ENCODE measurements at regions not wholly inside any gene's neighbourhood (a gene's known extent, or its start where the extent isn't known, plus 50 kb on each side); places are given as distances from the start of the nearest gene placed in this dataset.

DNA sequence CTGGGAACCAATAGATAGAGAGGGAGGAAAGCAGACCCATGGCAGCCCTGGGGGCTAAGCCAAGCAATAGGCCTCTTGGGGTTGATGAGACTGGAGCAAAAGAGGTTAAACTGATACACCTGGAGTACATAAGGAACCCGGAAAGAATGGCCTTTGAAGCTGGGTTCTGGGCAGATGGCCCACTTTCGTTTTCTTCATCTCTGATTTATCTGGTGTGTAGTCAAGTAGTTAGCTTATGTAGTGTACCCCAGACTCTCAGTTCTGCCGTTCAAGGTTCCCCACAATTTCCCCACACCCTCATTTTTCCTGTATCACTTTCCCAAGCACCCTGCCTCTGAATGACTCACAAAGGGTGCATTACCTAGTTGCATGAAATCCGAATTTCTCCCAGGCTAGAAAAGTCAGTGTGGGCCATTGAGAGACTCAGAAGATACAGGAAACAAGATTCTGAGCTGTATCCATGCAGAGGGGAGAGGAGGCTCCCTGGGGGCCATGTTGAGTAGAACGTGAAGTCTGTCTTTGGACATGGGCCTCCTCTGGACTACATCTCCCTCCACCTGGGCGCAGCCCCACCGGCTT is 235.0 kb downstream of the LOXHD1 start:
- no peaks in the 10 kb centered on the region for H3K9me3 ChIP-seq (ENCODE audit: control insufficient read depth, insufficient read depth, low read depth, low read length)
- no peak overlapping the region for H3K27ac ChIP-seq (ENCODE audit: low read length)
- TF ChIP-seq POLR2AphosphoS5 (IDR thresholded peaks at IDR 0.05; ENCODE audit: low read depth, low read length) (no peak), TCF7L2 (IDR thresholded peaks at IDR 0.05; ENCODE audit: low read depth, low read length) (no peak), SIN3A (IDR thresholded peaks at IDR 0.05; ENCODE audit: borderline replicate concordance, insufficient read depth, low read depth, low read length) (no peak)
- TF ChIP-seq, protein P1, sequence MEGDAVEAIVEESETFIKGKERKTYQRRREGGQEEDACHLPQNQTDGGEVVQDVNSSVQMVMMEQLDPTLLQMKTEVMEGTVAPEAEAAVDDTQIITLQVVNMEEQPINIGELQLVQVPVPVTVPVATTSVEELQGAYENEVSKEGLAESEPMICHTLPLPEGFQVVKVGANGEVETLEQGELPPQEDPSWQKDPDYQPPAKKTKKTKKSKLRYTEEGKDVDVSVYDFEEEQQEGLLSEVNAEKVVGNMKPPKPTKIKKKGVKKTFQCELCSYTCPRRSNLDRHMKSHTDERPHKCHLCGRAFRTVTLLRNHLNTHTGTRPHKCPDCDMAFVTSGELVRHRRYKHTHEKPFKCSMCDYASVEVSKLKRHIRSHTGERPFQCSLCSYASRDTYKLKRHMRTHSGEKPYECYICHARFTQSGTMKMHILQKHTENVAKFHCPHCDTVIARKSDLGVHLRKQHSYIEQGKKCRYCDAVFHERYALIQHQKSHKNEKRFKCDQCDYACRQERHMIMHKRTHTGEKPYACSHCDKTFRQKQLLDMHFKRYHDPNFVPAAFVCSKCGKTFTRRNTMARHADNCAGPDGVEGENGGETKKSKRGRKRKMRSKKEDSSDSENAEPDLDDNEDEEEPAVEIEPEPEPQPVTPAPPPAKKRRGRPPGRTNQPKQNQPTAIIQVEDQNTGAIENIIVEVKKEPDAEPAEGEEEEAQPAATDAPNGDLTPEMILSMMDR (IDR thresholded peaks at IDR 0.05) = no peak
- TF ChIP-seq, protein P2, sequence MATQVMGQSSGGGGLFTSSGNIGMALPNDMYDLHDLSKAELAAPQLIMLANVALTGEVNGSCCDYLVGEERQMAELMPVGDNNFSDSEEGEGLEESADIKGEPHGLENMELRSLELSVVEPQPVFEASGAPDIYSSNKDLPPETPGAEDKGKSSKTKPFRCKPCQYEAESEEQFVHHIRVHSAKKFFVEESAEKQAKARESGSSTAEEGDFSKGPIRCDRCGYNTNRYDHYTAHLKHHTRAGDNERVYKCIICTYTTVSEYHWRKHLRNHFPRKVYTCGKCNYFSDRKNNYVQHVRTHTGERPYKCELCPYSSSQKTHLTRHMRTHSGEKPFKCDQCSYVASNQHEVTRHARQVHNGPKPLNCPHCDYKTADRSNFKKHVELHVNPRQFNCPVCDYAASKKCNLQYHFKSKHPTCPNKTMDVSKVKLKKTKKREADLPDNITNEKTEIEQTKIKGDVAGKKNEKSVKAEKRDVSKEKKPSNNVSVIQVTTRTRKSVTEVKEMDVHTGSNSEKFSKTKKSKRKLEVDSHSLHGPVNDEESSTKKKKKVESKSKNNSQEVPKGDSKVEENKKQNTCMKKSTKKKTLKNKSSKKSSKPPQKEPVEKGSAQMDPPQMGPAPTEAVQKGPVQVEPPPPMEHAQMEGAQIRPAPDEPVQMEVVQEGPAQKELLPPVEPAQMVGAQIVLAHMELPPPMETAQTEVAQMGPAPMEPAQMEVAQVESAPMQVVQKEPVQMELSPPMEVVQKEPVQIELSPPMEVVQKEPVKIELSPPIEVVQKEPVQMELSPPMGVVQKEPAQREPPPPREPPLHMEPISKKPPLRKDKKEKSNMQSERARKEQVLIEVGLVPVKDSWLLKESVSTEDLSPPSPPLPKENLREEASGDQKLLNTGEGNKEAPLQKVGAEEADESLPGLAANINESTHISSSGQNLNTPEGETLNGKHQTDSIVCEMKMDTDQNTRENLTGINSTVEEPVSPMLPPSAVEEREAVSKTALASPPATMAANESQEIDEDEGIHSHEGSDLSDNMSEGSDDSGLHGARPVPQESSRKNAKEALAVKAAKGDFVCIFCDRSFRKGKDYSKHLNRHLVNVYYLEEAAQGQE (IDR thresholded peaks at IDR 0.05; ENCODE audit: insufficient read depth in 1 of 2, low read depth in 2 of 2, low read length in 1 of 2) = no peak
- DNase-seq (ENCODE audit: low read depth, low spot score) = no peak
- H3K36me3 ChIP-seq (ENCODE audit: control insufficient read depth, insufficient read depth, low read length) = no peaks in the 10 kb centered on the region
- intact Hi-C loops (cut with micrococcal nuclease; ENCODE audit: unreplicated experiment) (no loop called here), in situ Hi-C loops (cut with HindIII; ENCODE audit: low pct_unique_long_range_greater_than_20kb, low sequenced_read_pairs) (no loop called here)
- no peaks in the 10 kb centered on the region for H3K27me3 ChIP-seq (ENCODE audit: control insufficient read depth, insufficient read depth, low read length)
- H3K4me3 ChIP-seq (ENCODE audit: low read depth in 2 of 2, low read length in 2 of 2) = no peak overlapping the region
- no peak for ATAC-seq
- CTCF ChIA-PET = interaction anchor here (0.5 kb wide), 1 partner anchor 358 kb away, joined by 4 read pairs; no protein-coding TSS in a partner anchor
- POLR2A ChIA-PET = interaction anchor here (0.5 kb wide), 1 partner anchor 390 kb away, joined by 3 read pairs; no protein-coding TSS in a partner anchor
- H3K4me1 ChIP-seq (ENCODE audit: control insufficient read depth, insufficient read depth, low read length) = no peaks in the 10 kb centered on the region
- BruUV-seq (replicated peaks) = no TSS peak

DNA sequence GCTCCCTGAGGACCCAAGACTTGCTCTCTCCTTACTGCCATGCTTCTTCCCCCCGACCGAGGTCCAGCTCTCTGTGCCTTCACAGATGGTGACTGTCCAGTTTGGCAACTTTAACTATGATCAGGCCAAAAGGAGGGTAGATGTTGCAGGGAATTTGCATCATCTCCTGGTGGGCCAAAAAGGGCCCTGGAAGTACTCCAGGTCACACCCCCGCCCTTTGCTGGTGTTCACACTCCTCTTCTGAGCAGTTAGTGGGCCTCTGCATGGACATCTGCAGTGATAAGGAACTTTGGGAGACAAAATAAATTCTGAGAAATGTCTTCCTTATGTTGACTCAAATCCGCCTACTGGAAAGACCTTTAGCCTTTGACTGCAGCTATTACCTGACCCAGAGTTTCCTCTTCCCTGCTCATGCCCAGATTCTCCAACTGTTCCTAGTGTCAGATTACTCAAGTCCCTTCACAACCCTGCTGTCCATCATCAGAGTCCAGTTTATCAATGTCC is 234.4 kb downstream of the LOXHD1 start:
- TF ChIP-seq, protein P1 (IDR thresholded peaks at IDR 0.05) = no peak
- TF ChIP-seq TCF7L2 (IDR thresholded peaks at IDR 0.05; ENCODE audit: low read depth, low read length) = no peak
- TF ChIP-seq, protein P2 (IDR thresholded peaks at IDR 0.05; ENCODE audit: insufficient read depth in 1 of 2, low read depth in 2 of 2, low read length in 1 of 2) = no peak
- no peak for TF ChIP-seq SIN3A (IDR thresholded peaks at IDR 0.05; ENCODE audit: borderline replicate concordance, insufficient read depth, low read depth, low read length)
- no peak for TF ChIP-seq POLR2AphosphoS5 (IDR thresholded peaks at IDR 0.05; ENCODE audit: low read depth, low read length)
- no peaks in the 10 kb centered on the region for H3K9me3 ChIP-seq (ENCODE audit: control insufficient read depth, insufficient read depth, low read depth, low read length)
- no peaks in the 10 kb centered on the region for H3K27me3 ChIP-seq (ENCODE audit: control insufficient read depth, insufficient read depth, low read length)
- ChIA-PET POLR2A (no interaction called here), CTCF (interaction anchor here (0.5 kb wide), 1 partner anchor 359 kb away, joined by 4 read pairs; no protein-coding TSS in a partner anchor)
- no peaks in the 10 kb centered on the region for H3K4me1 ChIP-seq (ENCODE audit: control insufficient read depth, insufficient read depth, low read length)
- in situ Hi-C loops (cut with HindIII; ENCODE audit: low pct_unique_long_range_greater_than_20kb, low sequenced_read_pairs) = no loop called here
- no TSS peak for BruUV-seq (replicated peaks)
- intact Hi-C loops (cut with micrococcal nuclease; ENCODE audit: unreplicated experiment) = no loop called here
- ATAC-seq (no peak), DNase-seq (ENCODE audit: low read depth, low spot score) (no peak)
- H3K27ac ChIP-seq (ENCODE audit: low read length) = no peak overlapping the region
- no peaks in the 10 kb centered on the region for H3K36me3 ChIP-seq (ENCODE audit: control insufficient read depth, insufficient read depth, low read length)
- H3K4me3 ChIP-seq (ENCODE audit: low read depth in 2 of 2, low read length in 2 of 2) = no peak overlapping the region

Measured in Panc1 (cell line).